AG10803 (cell line): ENCODE measurements at regions not wholly inside any gene's neighbourhood (a gene's known extent, or its start where the extent isn't known, plus 50 kb on each side); places are given as distances from the start of the nearest gene placed in this dataset.

Source experiments
- DNase-seq: peaks from one replicate; pipeline ENCODE4 v3.0.0; 2010; ENCODE audit warnings: low read depth
- H3K4me3 ChIP-seq: 2 replicates; pipeline ENCODE4 v1.5.1; 2011; ENCODE audit warnings: mild to moderate bottlenecking, low read length, control low read depth
- TF ChIP-seq, protein P1 (sequence below): conservative IDR thresholded peaks from 2 replicates; pipeline ENCODE4 v1.5.1; 2011; ENCODE audit warnings: mild to moderate bottlenecking, low read length, control low read depth, inconsistent platforms

- TF ChIP-seq, protein P1, sequence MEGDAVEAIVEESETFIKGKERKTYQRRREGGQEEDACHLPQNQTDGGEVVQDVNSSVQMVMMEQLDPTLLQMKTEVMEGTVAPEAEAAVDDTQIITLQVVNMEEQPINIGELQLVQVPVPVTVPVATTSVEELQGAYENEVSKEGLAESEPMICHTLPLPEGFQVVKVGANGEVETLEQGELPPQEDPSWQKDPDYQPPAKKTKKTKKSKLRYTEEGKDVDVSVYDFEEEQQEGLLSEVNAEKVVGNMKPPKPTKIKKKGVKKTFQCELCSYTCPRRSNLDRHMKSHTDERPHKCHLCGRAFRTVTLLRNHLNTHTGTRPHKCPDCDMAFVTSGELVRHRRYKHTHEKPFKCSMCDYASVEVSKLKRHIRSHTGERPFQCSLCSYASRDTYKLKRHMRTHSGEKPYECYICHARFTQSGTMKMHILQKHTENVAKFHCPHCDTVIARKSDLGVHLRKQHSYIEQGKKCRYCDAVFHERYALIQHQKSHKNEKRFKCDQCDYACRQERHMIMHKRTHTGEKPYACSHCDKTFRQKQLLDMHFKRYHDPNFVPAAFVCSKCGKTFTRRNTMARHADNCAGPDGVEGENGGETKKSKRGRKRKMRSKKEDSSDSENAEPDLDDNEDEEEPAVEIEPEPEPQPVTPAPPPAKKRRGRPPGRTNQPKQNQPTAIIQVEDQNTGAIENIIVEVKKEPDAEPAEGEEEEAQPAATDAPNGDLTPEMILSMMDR: no peak
- DNase-seq: no peak
- H3K4me3 ChIP-seq: no peak overlapping the region
Measured at GRCh38 chr10:58948303-58948702, 228.1 kb upstream of the PHYHIPL start.

DNA sequence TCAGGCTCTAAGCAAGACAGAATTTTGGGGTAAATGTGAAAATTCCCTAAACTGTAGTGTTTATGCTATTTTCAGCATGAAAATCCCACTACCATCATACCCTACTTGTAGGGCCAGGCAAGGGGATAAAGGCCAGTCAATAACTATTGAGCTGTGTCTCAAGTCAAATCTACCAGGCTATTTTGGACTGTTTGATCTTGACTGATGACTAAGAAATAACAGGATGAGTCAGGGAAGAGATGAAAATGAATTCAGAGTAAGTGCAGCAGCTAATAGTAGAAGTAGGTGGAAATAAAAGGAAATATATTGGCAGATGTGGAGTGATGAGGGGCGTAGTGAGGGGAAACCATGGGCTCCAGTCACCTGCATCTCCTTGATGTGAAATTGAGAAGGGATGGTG, 225.8 kb upstream of the PHYHIPL start:
- H3K4me3 ChIP-seq: no peak overlapping the region
- peak; percentile 50 for DNase-seq
- TF ChIP-seq, protein P1: no peak

GRCh38 chr10:58951087-58951486, 225.4 kb upstream of the PHYHIPL start:
- no peak overlapping the region for H3K4me3 ChIP-seq
- TF ChIP-seq, protein P1: no peak
- DNase-seq: no peak

DNA sequence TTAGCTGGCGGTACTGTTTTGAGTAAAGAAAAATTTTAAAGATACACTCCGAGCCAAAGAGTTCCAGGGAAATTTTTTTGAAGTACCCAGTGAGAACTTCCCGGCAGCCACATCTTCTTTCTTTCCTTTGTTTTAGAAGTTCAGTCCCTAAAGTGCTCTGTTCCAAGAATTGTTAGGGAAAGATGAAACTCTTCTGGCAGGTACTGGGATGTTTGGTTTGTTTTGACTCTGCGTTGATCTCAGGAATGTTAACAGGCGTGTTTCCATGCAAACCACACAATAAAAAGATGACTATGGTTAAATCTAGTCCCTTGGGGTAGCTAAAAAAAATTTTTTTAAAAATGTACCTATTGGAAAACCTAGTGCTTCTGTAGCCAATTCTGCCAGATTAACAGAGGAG, 224.7 kb upstream of the PHYHIPL start:
- DNase-seq: peak; percentile 97
- no peak overlapping the region for H3K4me3 ChIP-seq
- TF ChIP-seq, protein P1: no peak

DNA sequence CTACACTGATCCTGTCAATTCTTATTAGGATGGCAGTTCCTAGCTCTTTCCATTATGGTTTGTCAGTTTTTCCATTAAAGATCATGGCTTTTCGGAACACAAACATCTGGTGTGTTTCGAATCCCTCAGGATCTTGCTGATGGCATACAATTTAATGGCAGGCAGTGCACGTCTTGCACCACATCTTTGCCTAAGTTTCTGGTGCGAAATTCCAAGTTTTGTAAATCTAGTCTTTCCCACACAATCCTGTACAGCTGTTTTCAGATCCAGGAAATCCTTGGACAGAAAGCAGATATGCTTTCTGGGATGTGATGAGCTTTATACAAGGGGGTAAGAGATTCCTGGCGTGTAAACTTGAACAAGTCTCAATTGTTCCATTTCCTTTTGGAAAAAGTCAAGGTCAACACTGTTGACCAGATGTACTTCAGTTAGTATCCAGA, 224.3 kb upstream of the PHYHIPL start:
- peak; percentile 95 for DNase-seq
- TF ChIP-seq, protein P1: no peak
- peak overlapping the region; percentile 31 for H3K4me3 ChIP-seq

DNA sequence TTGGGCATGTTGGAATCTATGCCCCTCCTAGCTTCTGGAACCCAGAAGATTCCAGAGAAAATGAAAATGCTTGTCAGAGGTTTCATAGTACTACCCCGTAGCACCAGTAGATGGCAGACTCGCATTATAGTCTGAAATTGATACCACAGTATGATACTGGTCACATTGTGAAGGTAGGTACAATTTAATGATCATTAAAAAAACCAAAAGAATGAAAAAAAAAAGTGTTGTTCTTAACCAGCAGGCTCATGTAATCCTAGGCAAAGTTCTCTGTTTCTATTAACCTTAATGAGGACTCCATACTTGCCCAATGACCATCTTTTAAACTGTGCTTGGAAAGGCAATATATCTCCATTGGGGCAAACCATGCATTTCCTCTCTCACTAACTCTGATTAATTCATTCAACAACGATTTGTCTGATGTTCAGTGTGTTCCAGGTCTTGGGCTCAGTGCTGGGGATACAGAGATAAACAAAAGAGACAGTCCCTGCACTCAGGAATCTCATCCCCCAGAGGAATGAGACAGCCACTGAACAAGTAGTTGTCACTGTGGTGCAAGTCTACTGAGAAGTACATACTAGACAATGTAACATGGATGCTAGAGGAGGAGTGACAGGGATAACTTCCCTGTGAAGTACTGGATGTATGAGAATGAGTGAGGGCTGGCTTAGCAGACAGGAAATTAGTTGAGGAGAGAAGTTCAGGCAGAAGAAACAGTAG, 223.5 kb upstream of the PHYHIPL start:
- peak overlapping the region; percentile 31; the same call in 1 of the 2 replicates for H3K4me3 ChIP-seq

GRCh38 chr10:58954178-58954577, 222.3 kb upstream of the PHYHIPL start:
- no peak overlapping the region for H3K4me3 ChIP-seq
- TF ChIP-seq, protein P1: no peak
- DNase-seq: no peak

More for the DNA sequence above, 223.5 kb upstream of the PHYHIPL start:
- TF ChIP-seq, protein P1: peak; percentile 84
- peak; percentile 74 for DNase-seq
